GM18861 (cell line): ENCODE measurements at regions not wholly inside any gene's neighbourhood (a gene's known extent, or its start where the extent isn't known, plus 50 kb on each side); places are given as distances from the start of the nearest gene placed in this dataset.

Source experiments
- ATAC-seq: cut with Tn5 transposase; IDR thresholded peaks from one replicate; pipeline ENCODE4 v1.9.1; 2021; ENCODE audit not compliant: unreplicated experiment

GRCh38 chr1:191564275-191564674 lies 594.0 kb upstream of the RGS18 start:
- no peak for ATAC-seq

- no peak for ATAC-seq
These were observed 585.8 kb upstream of the RGS18 start for GRCh38 chr1:191572479-191572878.

- ATAC-seq = no peak
These were observed 583.1 kb upstream of the RGS18 start for GRCh38 chr1:191575180-191575579.

DNA sequence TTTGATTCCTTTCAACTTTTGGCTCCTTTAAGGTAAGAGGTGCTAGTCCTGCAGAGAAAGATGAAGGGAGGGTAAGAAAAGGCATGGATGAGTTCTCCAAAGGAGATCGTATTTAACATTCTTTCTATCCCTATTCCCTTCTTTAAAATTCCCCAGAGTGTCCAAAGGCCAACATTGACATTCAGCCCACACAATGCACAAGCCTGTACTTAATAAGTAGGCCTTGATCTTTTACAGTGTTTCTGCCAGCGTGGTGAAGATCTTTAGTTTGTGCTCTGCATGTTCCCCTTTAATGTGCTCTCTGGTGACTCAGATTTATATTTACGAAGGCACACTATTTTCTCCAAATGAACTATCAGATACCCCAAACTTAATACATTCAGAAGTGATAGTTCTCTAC lies 582.5 kb upstream of the RGS18 start:
- ATAC-seq = no peak

DNA sequence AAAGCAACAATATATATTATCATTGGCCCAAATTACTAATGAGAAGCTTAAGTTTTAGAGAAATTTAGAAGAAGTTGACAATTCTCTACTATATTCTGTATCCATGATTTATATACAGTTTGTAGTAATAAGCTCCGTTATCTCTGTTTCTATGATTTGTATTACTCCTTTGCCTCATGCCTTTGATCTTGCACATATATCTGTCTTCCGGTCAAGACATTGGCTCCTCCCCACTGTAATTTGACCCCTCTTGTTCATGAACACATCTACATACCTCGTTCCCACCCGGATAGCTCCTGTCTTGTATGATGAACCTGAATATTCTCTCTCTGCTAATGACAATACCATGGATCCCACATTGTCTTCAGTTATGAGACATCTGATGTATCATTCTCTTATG lies 581.0 kb upstream of the RGS18 start:
- ATAC-seq = no peak

DNA sequence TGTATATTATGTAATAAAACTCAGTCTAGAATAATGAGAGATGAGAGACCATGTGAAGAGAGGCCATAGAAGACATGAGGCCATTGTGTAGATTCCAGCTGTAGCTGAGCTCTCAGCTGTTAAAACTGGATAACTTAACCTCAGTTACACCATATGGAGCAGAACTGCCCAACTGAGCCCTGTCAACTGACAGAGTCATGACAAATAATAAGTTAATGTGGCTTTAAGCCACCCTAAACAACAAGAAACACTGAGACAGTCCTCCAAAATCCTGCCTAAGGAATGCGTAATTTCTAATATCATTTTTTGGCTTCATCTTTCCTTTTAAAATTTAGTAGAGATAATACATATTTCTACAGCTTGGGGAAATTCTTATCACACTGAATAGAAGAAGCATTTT lies 580.0 kb upstream of the RGS18 start:
- ATAC-seq = no peak

DNA sequence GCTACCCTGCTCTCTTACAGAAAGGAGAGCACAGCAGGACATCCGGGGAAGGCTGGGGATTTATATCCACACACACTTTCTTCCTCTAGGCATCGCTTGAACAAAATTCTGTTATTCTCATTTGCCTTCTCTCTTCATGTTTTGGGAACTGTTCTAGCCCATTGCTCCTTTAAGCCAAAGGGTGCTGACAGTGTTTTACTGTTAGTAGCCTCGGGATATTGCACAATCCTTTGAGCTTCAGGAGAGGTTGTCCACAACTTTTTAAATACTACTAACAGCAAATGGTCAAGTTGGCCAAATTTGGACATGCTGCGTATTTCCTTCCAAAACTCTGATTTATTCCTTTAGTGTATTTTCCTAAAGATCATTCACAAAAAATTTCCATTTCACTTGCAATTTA lies 579.2 kb upstream of the RGS18 start:
- ATAC-seq = no peak

GRCh38 chr1:191582169-191582568 lies 576.1 kb upstream of the RGS18 start:
- peak; percentile 86 for ATAC-seq

DNA sequence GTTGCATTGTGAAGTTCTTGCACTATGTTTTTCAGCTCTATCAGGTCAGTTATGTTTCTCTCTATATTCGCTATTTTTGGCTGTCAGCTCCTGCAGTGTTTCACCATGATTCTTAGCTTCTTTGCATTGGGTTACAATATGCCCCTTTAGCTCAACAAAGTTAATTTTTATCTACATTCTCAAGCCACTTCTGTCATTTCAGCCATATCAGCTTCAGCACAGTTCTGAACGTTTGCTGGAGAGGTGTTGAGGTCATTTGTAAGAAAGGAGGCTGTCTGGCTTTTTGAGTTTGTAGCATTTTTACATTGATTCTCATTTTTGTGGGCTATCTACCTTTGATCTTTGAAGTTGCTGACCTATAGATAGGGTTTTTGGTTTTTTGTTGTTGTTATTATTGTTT lies 573.2 kb upstream of the RGS18 start:
- peak; percentile 61 for ATAC-seq

- ATAC-seq = no peak
These were observed 569.4 kb upstream of the RGS18 start for GRCh38 chr1:191588905-191589304.

DNA sequence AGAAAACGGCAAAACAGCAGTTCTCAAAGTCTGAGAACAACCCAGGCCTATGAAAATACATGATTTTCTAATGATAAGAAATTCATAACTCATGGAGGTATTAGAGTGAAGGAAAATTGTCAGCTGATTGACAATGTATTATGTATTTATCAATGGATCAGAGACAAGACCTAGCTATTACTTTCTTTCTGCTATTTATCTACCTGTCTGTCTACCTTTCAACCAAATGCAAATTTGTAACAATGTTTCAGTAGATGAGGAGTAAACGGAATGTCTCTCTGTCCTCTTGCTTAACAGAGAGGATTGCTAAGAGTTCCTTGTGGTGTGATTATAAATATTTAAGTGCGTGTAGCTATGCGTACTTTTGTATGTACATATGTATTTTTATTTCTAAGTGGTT lies 568.7 kb upstream of the RGS18 start:
- no peak for ATAC-seq

GRCh38 chr1:191590578-191590977 lies 567.7 kb upstream of the RGS18 start:
- ATAC-seq = no peak

DNA sequence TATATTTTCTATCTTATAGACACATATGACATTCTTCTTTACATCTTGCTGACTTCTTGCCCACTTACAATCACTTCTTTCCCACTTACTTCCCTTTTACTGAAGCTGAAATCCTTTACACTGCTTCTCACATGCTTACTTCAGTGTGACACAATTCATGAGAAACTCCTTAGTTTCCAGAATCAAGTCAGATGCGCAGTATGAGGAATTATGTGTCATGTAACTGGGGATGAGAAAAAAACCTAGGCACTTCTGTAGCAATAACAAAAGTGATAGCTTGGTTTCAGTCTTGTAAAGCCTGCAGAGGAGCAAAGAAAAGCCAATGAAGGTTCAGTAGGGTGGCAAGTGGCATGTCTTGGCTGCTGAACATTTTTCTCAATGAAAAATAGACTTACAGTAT lies 566.2 kb upstream of the RGS18 start:
- no peak for ATAC-seq

GRCh38 chr1:191592907-191593306 lies 565.4 kb upstream of the RGS18 start:
- no peak for ATAC-seq

DNA sequence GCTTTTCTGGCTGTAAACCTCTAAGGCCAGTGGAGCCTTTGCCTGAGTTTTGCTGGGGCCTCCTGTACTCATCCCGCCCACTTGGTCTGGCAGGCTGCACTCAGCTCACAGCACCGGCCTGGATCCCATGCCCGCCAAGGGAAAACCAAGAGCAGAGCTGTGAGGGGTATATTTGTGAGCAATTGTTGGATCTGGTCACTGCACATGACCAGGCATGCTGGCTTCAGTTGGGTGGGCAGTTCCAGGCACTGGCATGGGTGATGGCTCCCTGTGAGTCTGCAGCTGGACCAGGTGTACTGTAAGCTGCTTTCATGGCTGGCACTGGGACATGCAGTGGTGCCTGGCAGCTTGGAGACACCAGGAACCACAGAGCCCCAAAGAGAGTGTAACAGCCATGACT lies 563.1 kb upstream of the RGS18 start:
- no peak for ATAC-seq

DNA sequence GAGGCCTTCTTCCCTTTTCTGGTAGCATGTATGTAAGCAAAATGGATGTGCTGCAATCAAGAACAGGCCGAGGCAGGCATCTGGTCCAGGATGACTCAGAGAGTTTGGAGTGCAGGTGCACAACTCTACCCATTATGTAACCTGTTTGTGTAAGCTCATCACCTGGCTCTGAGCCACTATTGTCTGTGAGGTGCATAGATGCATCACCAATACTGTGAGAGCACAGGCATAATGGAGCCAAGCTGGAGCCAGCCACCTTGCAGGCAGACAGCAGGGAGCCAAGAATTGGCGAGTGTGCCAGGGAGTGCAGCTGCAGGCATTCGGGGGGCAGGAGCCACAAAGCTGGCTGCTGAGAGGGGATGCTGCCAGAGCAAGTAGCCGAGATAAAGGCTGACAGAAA lies 549.9 kb upstream of the RGS18 start:
- ATAC-seq = no peak

- no peak for ATAC-seq
These were observed 549.0 kb upstream of the RGS18 start for GRCh38 chr1:191609305-191609704.

DNA sequence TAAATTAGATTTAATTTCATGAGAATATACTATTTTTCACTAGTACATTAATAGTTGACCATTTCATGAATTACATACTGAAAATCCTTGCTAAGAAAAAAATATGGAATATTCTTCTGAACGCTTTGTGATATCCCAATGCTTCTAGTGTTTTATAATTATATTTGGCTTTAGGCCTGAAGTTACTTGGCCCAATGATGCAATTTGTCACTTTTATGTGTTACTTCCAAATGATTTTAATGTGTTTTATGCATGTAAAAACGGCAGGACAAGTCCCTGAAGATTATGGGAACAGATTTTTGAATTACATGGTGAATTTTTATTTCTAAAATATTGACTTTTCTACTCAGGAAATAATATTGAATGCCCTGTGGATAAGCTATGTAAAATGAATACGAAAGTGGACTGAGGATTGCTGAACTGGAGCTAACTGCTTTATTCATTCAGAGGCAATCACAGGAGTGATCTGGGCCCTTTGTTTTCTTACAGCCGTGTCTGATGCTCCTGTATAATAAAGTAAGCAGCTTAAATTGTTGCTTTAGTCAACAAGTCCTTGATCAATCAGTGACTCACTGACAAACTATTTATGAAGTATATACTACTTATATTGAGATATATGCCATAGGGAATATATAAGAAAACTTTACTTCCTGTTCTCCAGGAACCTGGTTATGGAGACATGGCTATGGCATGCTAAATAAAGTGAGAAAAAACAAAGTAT lies 543.0 kb upstream of the RGS18 start:
- no peak for ATAC-seq

GRCh38 chr1:191618181-191618580 lies 540.1 kb upstream of the RGS18 start:
- no peak for ATAC-seq

- ATAC-seq = no peak
These were observed 537.4 kb upstream of the RGS18 start for GRCh38 chr1:191620883-191621282.

- peak; percentile 42 for ATAC-seq
These were observed 534.2 kb upstream of the RGS18 start for GRCh38 chr1:191624044-191624443.

DNA sequence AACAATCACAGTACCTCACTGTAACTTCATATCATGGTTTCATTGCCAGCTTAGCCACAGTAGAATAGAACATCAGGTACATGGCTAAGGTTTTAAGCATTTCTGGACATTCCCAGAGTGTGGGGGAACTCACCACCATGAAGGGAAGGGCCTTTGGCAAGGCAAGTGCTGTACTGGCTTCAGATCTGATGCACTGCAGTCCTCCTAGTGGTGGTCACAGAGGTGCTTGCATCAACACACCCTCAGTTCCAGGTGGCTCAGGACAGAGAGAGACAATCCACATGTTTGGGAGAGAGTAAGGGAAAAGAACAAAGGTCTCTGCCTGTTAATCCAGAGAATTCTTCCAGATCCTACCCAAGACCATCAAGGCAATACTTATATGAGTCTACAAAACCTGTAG lies 528.4 kb upstream of the RGS18 start:
- no peak for ATAC-seq

- ATAC-seq = no peak
These were observed 523.3 kb upstream of the RGS18 start for GRCh38 chr1:191634801-191635508.
